Stomach (tissue), 4 donors: ENCODE measurements at regions not wholly inside any gene's neighbourhood (a gene's known extent, or its start where the extent isn't known, plus 50 kb on each side); places are given as distances from the start of the nearest gene placed in this dataset.

Experiments used
- CTCF ChIP-seq, 7 experiments: fragments of 450-650 bp in 4 of 7; fragments of 200-600 bp in 3 of 7; sonication (generic) in 3 of 7; IDR thresholded peaks; one replicate each; pipeline ENCODE4 v1.5.1; 2016 to 2019; ENCODE audit warnings: antibody characterized with exemption in 7 of 7, control low read depth in 2 of 7, mild to moderate bottlenecking in 1 of 7
- EP300 ChIP-seq: sonication (generic); formaldehyde crosslinking; IDR thresholded peaks from one replicate; pipeline ENCODE4 v1.6.1; 2017; ENCODE audit warnings: antibody characterized with exemption
- POLR2A ChIP-seq, 4 donors: fragments of 450-650 bp; IDR thresholded peaks; one replicate each; pipeline ENCODE4 v1.6.1; 2016; ENCODE audit warnings: antibody characterized with exemption in 4 of 4, control low read depth in 2 of 4, mild to moderate bottlenecking in 1 of 4, moderate library complexity in 1 of 4

GRCh38 chr5:61805101-61805500 is 473.0 kb downstream of the ZSWIM6 start:
- TF ChIP-seq POLR2A (IDR thresholded peaks at IDR 0.05), result no peak
- TF ChIP-seq CTCF (IDR thresholded peaks at IDR 0.05), result no peak
- no peak for TF ChIP-seq EP300
